ENCODE measurements at regions not wholly inside any gene's neighbourhood (a gene's known extent, or its start where the extent isn't known, plus 50 kb on each side); places are given as distances from the start of the nearest gene placed in this dataset.

- H3K4me2 ChIP-seq (ENCODE audit: insufficient read depth, low read length) = no peak overlapping the region
- no peak for FAIRE-seq
- H3K4me1 ChIP-seq (ENCODE audit: control insufficient read depth, extremely low read depth, insufficient read depth, low read length) = peaks cover 10% of the 10 kb centered on the region
- H3K9ac ChIP-seq (replicated peaks; ENCODE audit: extremely low read depth, insufficient read depth, low read length) = no peak overlapping the region
- no TSS peak for BruUV-seq (replicated peaks)
- no peaks in the 10 kb centered on the region for H3K27me3 ChIP-seq (ENCODE audit: control insufficient read depth in 2 of 2, insufficient read depth in 2 of 2, low read length in 2 of 2)
- H3K9me3 ChIP-seq (replicated peaks; ENCODE audit: control insufficient read depth, insufficient read depth, low read length) = no peaks in the 10 kb centered on the region
- no peak for TF ChIP-seq FOS (IDR thresholded peaks at IDR 0.05; ENCODE audit: borderline replicate concordance, insufficient read depth, low read length)
- TF ChIP-seq EZH2 (IDR thresholded peaks at IDR 0.05; ENCODE audit: borderline replicate concordance, low read depth, low read length, severe bottlenecking) = no peak
- no peak for TF ChIP-seq GATA2 (IDR thresholded peaks at IDR 0.05; ENCODE audit: insufficient read depth, insufficient read length, low read depth, low read length)
- no peak for TF ChIP-seq POLR2AphosphoS5 (IDR thresholded peaks at IDR 0.05; ENCODE audit: insufficient read depth, low read depth, low read length)
- TF ChIP-seq JUN (IDR thresholded peaks at IDR 0.05; ENCODE audit: borderline replicate concordance, insufficient read depth, insufficient read length, low read depth) = no peak
- TF ChIP-seq MYC (IDR thresholded peaks at IDR 0.05; ENCODE audit: low read depth, low read length) = no peak
- H4K20me1 ChIP-seq (replicated peaks; ENCODE audit: control insufficient read depth, extremely low read depth, insufficient read depth, low read length) = no peaks in the 10 kb centered on the region
- CTCF ChIA-PET = no interaction called here
- no peak overlapping the region for H3K4me3 ChIP-seq (replicated peaks in 1 of 3; ENCODE audit: insufficient read depth in 1 of 3, low read depth in 1 of 3, low read length in 3 of 3)
- no peak for DNase-seq (ENCODE audit: low read depth, low spot score)
- dilution Hi-C loops (cut with MboI; ENCODE audit: extremely low pct_ligation_motif_present, low sequenced_read_pairs) (no loop called here), intact Hi-C loops (cut with micrococcal nuclease) (no loop called here)
- H2AFZ ChIP-seq (ENCODE audit: low read depth, low read length) = no peak overlapping the region
- no peaks in the 10 kb centered on the region for H3K9me1 ChIP-seq (replicated peaks; ENCODE audit: control insufficient read depth, extremely low read depth, insufficient read depth, low read length)
- H3K27ac ChIP-seq (ENCODE audit: insufficient read depth, low read depth, low read length) = no peak overlapping the region
- POLR2A ChIA-PET = no interaction called here
- H3K79me2 ChIP-seq (ENCODE audit: control insufficient read depth, insufficient read depth, low read length) = no peaks in the 10 kb centered on the region
- H3K36me3 ChIP-seq (ENCODE audit: control insufficient read depth in 2 of 2, extremely low read depth in 1 of 2, insufficient read depth in 2 of 2, low read length in 2 of 2) = no peaks in the 10 kb centered on the region
Observed at GRCh38 chr4:125722009-125722408, 407.3 kb downstream of the FAT4 start.

- no peaks in the 10 kb centered on the region for H3K27me3 ChIP-seq (ENCODE audit: control insufficient read depth in 2 of 2, insufficient read depth in 2 of 2, low read length in 2 of 2)
- no peaks in the 10 kb centered on the region for H3K79me2 ChIP-seq (ENCODE audit: control insufficient read depth, insufficient read depth, low read length)
- H3K9me1 ChIP-seq (replicated peaks; ENCODE audit: control insufficient read depth, extremely low read depth, insufficient read depth, low read length) = no peaks in the 10 kb centered on the region
- no peak overlapping the region for H3K9ac ChIP-seq (replicated peaks; ENCODE audit: extremely low read depth, insufficient read depth, low read length)
- no TSS peak for BruUV-seq (replicated peaks)
- H3K36me3 ChIP-seq (ENCODE audit: control insufficient read depth in 2 of 2, extremely low read depth in 1 of 2, insufficient read depth in 2 of 2, low read length in 2 of 2) = no peaks in the 10 kb centered on the region
- intact Hi-C loops (cut with micrococcal nuclease) = no loop called here
- FAIRE-seq (no peak), DNase-seq (ENCODE audit: low read depth, low spot score) (no peak)
- H3K9me3 ChIP-seq (replicated peaks; ENCODE audit: control insufficient read depth, insufficient read depth, low read length) = no peaks in the 10 kb centered on the region
- no peak overlapping the region for H3K4me2 ChIP-seq (ENCODE audit: insufficient read depth, low read length)
- ChIA-PET POLR2A (no interaction called here), CTCF (no interaction called here)
- H3K27ac ChIP-seq (ENCODE audit: insufficient read depth, low read depth, low read length) = no peak overlapping the region
- H4K20me1 ChIP-seq (replicated peaks; ENCODE audit: control insufficient read depth, extremely low read depth, insufficient read depth, low read length) = no peaks in the 10 kb centered on the region
- H3K4me1 ChIP-seq (ENCODE audit: control insufficient read depth, extremely low read depth, insufficient read depth, low read length) = peaks cover 13% of the 10 kb centered on the region
- no peak overlapping the region for H2AFZ ChIP-seq (ENCODE audit: low read depth, low read length)
- dilution Hi-C loops (cut with MboI; ENCODE audit: extremely low pct_ligation_motif_present, low sequenced_read_pairs) = no loop called here
- no peak overlapping the region for H3K4me3 ChIP-seq (replicated peaks in 1 of 3; ENCODE audit: insufficient read depth in 1 of 3, low read depth in 1 of 3, low read length in 3 of 3)
- TF ChIP-seq JUN (IDR thresholded peaks at IDR 0.05; ENCODE audit: borderline replicate concordance, insufficient read depth, insufficient read length, low read depth) = no peak
- TF ChIP-seq POLR2A (IDR thresholded peaks at IDR 0.05; ENCODE audit: low read depth, low read length) = no peak
- no peak for TF ChIP-seq FOS (IDR thresholded peaks at IDR 0.05; ENCODE audit: borderline replicate concordance, insufficient read depth, low read length)
- no peak for TF ChIP-seq EZH2 (IDR thresholded peaks at IDR 0.05; ENCODE audit: borderline replicate concordance, low read depth, low read length, severe bottlenecking)
- TF ChIP-seq, protein P1, sequence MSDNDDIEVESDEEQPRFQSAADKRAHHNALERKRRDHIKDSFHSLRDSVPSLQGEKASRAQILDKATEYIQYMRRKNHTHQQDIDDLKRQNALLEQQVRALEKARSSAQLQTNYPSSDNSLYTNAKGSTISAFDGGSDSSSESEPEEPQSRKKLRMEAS (IDR thresholded peaks at IDR 0.05; ENCODE audit: insufficient read depth, insufficient read length) = no peak
- no peak for TF ChIP-seq POLR2AphosphoS5 (IDR thresholded peaks at IDR 0.05; ENCODE audit: insufficient read depth, low read depth, low read length)
- TF ChIP-seq, protein P2, sequence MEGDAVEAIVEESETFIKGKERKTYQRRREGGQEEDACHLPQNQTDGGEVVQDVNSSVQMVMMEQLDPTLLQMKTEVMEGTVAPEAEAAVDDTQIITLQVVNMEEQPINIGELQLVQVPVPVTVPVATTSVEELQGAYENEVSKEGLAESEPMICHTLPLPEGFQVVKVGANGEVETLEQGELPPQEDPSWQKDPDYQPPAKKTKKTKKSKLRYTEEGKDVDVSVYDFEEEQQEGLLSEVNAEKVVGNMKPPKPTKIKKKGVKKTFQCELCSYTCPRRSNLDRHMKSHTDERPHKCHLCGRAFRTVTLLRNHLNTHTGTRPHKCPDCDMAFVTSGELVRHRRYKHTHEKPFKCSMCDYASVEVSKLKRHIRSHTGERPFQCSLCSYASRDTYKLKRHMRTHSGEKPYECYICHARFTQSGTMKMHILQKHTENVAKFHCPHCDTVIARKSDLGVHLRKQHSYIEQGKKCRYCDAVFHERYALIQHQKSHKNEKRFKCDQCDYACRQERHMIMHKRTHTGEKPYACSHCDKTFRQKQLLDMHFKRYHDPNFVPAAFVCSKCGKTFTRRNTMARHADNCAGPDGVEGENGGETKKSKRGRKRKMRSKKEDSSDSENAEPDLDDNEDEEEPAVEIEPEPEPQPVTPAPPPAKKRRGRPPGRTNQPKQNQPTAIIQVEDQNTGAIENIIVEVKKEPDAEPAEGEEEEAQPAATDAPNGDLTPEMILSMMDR (IDR thresholded peaks at IDR 0.05; ENCODE audit: extremely low read depth in 1 of 2, insufficient read depth in 1 of 2, low read depth in 1 of 2, low read length in 2 of 2) = no peak
- no peak for TF ChIP-seq GATA2 (IDR thresholded peaks at IDR 0.05; ENCODE audit: insufficient read depth, insufficient read length, low read depth, low read length)
- TF ChIP-seq MYC (IDR thresholded peaks at IDR 0.05; ENCODE audit: low read depth, low read length) = no peak
Observed at GRCh38 chr4:125725957-125726525, 411.3 kb downstream of the FAT4 start.
